Testis (tissue), 2 donors: ENCODE measurements at regions not wholly inside any gene's neighbourhood (a gene's known extent, or its start where the extent isn't known, plus 50 kb on each side); places are given as distances from the start of the nearest gene placed in this dataset.

Experiments
- DNase-seq: peaks from one replicate; pipeline ENCODE4 v3.0.0-alpha.2; 2019
- H3K27ac ChIP-seq, 2 donors: fragments of 200-600 bp; sonication (generic); one replicate each; pipeline ENCODE4 v1.5.1; 2019
- H3K27me3 ChIP-seq: fragments of 200-600 bp; sonication (generic); one replicate; pipeline ENCODE4 v1.5.1; 2019
- H3K36me3 ChIP-seq: fragments of 200-600 bp; sonication (generic); one replicate; pipeline ENCODE4 v1.5.1; 2017; ENCODE audit warnings: low read depth; ENCODE audit errors: missing control alignments
- H3K4me1 ChIP-seq: fragments of 200-600 bp; sonication (generic); one replicate; pipeline ENCODE4 v1.5.1; 2019
- H3K4me3 ChIP-seq, 2 donors: fragments of 200-600 bp; sonication (generic); one replicate each; pipeline ENCODE4 v1.5.1; 2017 to 2019
- H3K9me3 ChIP-seq: fragments of 200-600 bp; sonication (generic); one replicate; pipeline ENCODE4 v1.5.1; 2017
- CTCF ChIP-seq, 3 experiments: fragments of 450-650 bp in 2 of 3; fragments of 200-600 bp in 1 of 3; sonication (generic) in 1 of 3; IDR thresholded peaks; one replicate each; pipeline ENCODE4 v1.5.1; 2016 to 2019; ENCODE audit warnings: antibody characterized with exemption in 3 of 3, mild to moderate bottlenecking in 2 of 3, moderate library complexity in 1 of 3
- POLR2A ChIP-seq: fragments of 450-650 bp; IDR thresholded peaks from one replicate; pipeline ENCODE4 v1.6.1; 2017; ENCODE audit warnings: antibody characterized with exemption, mild to moderate bottlenecking, moderate library complexity
- WGBS, 2 donors: methylation state at CpG; one replicate each; pipeline ENCODE4 v1.1.5; 2018; 5-methylcytosine and 5-hydroxymethylcytosine counted together
- intact Hi-C: fragments of 100-400 bp; cut with DNase I; formaldehyde crosslinking; loops from one replicate; pipeline ENCODE4 v1.15.1; 2023; ENCODE audit warnings: low total_unique reads

- Histone ChIP-seq H3K27ac (no peak overlapping the region), H3K4me1 (no peaks in the 10 kb centered on the region), H3K9me3 (no peaks in the 10 kb centered on the region), H3K4me3 (no peak overlapping the region), H3K36me3 (no peaks in the 10 kb centered on the region), H3K27me3 (no peaks in the 10 kb centered on the region)
- WGBS, 2 donors, result 80 to 93% methylated on average over 6 of the region's 6 CpGs
- TF ChIP-seq CTCF (IDR thresholded peaks at IDR 0.05) (no peak), POLR2A (no peak)
- intact Hi-C loops, result no loop called here
- DNase-seq, result no peak
Observed at GRCh38 chr9:69955536-69956355, 87.9 kb upstream of the MAMDC2 start.

GRCh38 chr9:69961843-69962242 is 81.8 kb upstream of the MAMDC2 start:
- no peak for DNase-seq
- H3K4me1 ChIP-seq, result no peaks in the 10 kb centered on the region
- intact Hi-C loops, result no loop called here
- no peaks in the 10 kb centered on the region for H3K27me3 ChIP-seq
- WGBS, 2 donors, result 85 to 91% methylated on average over 1 of the region's 1 CpG
- no peak overlapping the region for H3K4me3 ChIP-seq
- no peaks in the 10 kb centered on the region for H3K9me3 ChIP-seq
- no peak for TF ChIP-seq CTCF (IDR thresholded peaks at IDR 0.05)
- H3K27ac ChIP-seq, result no peak overlapping the region
- no peaks in the 10 kb centered on the region for H3K36me3 ChIP-seq

DNA sequence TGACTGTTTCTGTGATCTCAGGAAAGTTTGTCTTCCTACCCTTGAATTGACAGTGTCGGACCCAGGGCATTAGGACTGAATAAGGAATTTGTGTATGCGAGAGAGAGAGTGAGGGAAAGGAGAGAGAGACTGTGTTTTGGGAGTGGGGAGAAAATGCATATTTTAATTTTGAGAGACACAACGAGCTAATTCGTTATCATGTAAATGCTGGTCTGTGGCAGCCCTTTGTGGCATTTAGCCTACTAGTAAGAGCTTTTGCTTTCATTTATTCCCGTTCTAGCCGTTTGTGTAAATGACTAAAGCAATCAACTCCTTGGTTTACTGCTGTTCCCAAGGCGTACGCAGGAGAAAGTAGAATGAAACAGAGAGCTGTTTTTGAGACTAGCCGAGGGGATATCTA is 79.8 kb upstream of the MAMDC2 start:
- WGBS, 2 donors, result 73 to 74% methylated on average over 9 of the region's 9 CpGs
- TF ChIP-seq POLR2A (no peak), CTCF (IDR thresholded peaks at IDR 0.05) (no peak)
- no peak for DNase-seq
- Histone ChIP-seq H3K36me3 (no peaks in the 10 kb centered on the region), H3K27ac (no peak overlapping the region), H3K4me1 (no peaks in the 10 kb centered on the region), H3K4me3 (no peak overlapping the region), H3K27me3 (no peaks in the 10 kb centered on the region), H3K9me3 (no peaks in the 10 kb centered on the region)
- intact Hi-C loops, result no loop called here

GRCh38 chr9:69964446-69964845 is 79.2 kb upstream of the MAMDC2 start:
- Histone ChIP-seq H3K27ac (no peak overlapping the region), H3K4me1 (no peaks in the 10 kb centered on the region), H3K4me3 (no peak overlapping the region), H3K36me3 (no peaks in the 10 kb centered on the region), H3K27me3 (no peaks in the 10 kb centered on the region), H3K9me3 (no peaks in the 10 kb centered on the region)
- TF ChIP-seq POLR2A (no peak), CTCF (IDR thresholded peaks at IDR 0.05) (no peak)
- no peak for DNase-seq
- WGBS, 2 donors, result 100% methylated on average over 1 of the region's 1 CpG
- intact Hi-C loops, result no loop called here
